K562 (cell line): ENCODE measurements at regions not wholly inside any gene's neighbourhood (a gene's known extent, or its start where the extent isn't known, plus 50 kb on each side); places are given as distances from the start of the nearest gene placed in this dataset.
A peak's percentile ranks its signal among the peaks of the same experiment; 100 is the strongest.

Experiments
- ATAC-seq: fragments of 200-7000 bp; cut with Tn5 transposase; 3 replicates; pipeline ENCODE4 v1.9.1; 2020; ENCODE audit warnings: moderate library complexity
- BruUV-seq: library from RNA; stranded (reverse); fragments of 400-500 nt; replicated peaks from 2 replicates; lab custom pipeline; 2021; lab: Mats Ljungman, UMichigan
- CTCF ChIA-PET: fragments of 300-600 bp; formaldehyde crosslinking; extraction: SDS; loops from one replicate; lab custom pipeline; 2021; ENCODE audit warnings: low intra/inter-chr PET ratio; lab: Yijun Ruan, JAX
- POLR2A ChIA-PET: fragments of 300-600, 350-650 bp; sonication (Branson Sonifier 250); formaldehyde crosslinking; extraction: SDS; loops from one replicate; lab custom pipeline; 2021; ENCODE audit warnings: antibody characterized with exemption, inconsistent platforms; lab: Yijun Ruan, JAX
- DNase-seq, 4 experiments: peaks; one replicate each; pipeline versions ENCODE4 v3.0.0 to v3.0.0-alpha.2; 2011 to 2018; ENCODE audit warnings: low spot score in 3 of 4, mixed read lengths in 3 of 4; ENCODE audit errors: extremely low read depth in 1 of 4
- FAIRE-seq: peaks from 2 replicates; lab custom pipeline; 2011; peaks lifted over from hg19 to GRCh38; lab: Jason Lieb, UNC
- H2AFZ ChIP-seq: 2 replicates; pipeline ENCODE4 v1.6.0; 2011; ENCODE audit warnings: low read depth, low read length, control low read depth, inconsistent platforms
- H3K27ac ChIP-seq: fragments of 200-600 bp; 3 replicates; pipeline ENCODE4 v1.8.0; 2011; ENCODE audit warnings: low read depth, mild to moderate bottlenecking, control low read depth, inconsistent platforms, low read length, moderate library complexity, mixed read lengths; ENCODE audit errors: extremely low read depth
- H3K27me3 ChIP-seq, 2 experiments: fragments of 300-600 bp in 1 of 2; 2 replicates in 1 of 2; 3 replicates in 1 of 2; pipeline versions ENCODE4 v1.6.0 to v1.8.0; 2011; ENCODE audit warnings: inconsistent platforms in 2 of 2, low read length in 2 of 2, mild to moderate bottlenecking in 1 of 2, mixed read lengths in 1 of 2, moderate library complexity in 1 of 2; ENCODE audit not compliant: control insufficient read depth in 2 of 2, insufficient read depth in 2 of 2
- H3K36me3 ChIP-seq: fragments of 300-600 bp; 3 replicates; pipeline ENCODE4 v1.8.0; 2011; ENCODE audit warnings: mild to moderate bottlenecking, low read length, inconsistent platforms; ENCODE audit not compliant: control insufficient read depth, insufficient read depth
- H3K4me1 ChIP-seq, 2 experiments: fragments of 200-600 bp in 1 of 2; replicated peaks in 1 of 2; 2 replicates in 1 of 2; 3 replicates in 1 of 2; pipeline versions ENCODE4 v1.5.1 to v1.8.0; 2011; ENCODE audit warnings: inconsistent platforms in 2 of 2, low read length in 2 of 2, mild to moderate bottlenecking in 1 of 2, mixed read lengths in 1 of 2, moderate library complexity in 1 of 2; ENCODE audit not compliant: control insufficient read depth in 2 of 2, insufficient read depth in 2 of 2
- H3K4me2 ChIP-seq: 2 replicates; pipeline ENCODE4 v1.6.1; 2011; ENCODE audit warnings: low read length, control low read depth, inconsistent platforms, mixed read lengths; ENCODE audit not compliant: insufficient read depth
- H3K4me3 ChIP-seq: fragments of 200-600 bp; sonication (generic), shearing (Covaris generic); 2 replicates; pipeline ENCODE4 v1.5.1; 2016; ENCODE audit warnings: control low read depth, inconsistent platforms
- H3K79me2 ChIP-seq: fragments of 200-600 bp; 3 replicates; pipeline ENCODE4 v1.8.0; 2011; ENCODE audit warnings: low read length, inconsistent platforms; ENCODE audit not compliant: control insufficient read depth, insufficient read depth
- H3K9ac ChIP-seq, 2 experiments: 2 replicates each; pipeline versions ENCODE4 v1.6.0 to v1.6.1; 2011; ENCODE audit warnings: low read depth in 2 of 2, low read length in 2 of 2, control low read depth in 1 of 2, inconsistent platforms in 1 of 2, mild to moderate bottlenecking in 1 of 2, mixed read lengths in 1 of 2; ENCODE audit not compliant: insufficient read depth in 1 of 2
- H3K9me1 ChIP-seq: one replicate; pipeline ENCODE4 v1.6.0; 2011; ENCODE audit warnings: inconsistent platforms, mild to moderate bottlenecking, low read length, moderate library complexity; ENCODE audit not compliant: control insufficient read depth, insufficient read depth
- H3K9me3 ChIP-seq: replicated peaks from 2 replicates; pipeline ENCODE4 v1.5.1; 2011; ENCODE audit warnings: low read depth, low read length, inconsistent platforms; ENCODE audit not compliant: control insufficient read depth, insufficient read depth
- H4K20me1 ChIP-seq: replicated peaks from 2 replicates; pipeline ENCODE4 v1.6.1; 2011; ENCODE audit warnings: low read length, inconsistent platforms, mixed read lengths; ENCODE audit not compliant: control insufficient read depth, insufficient read depth
- CBX8 ChIP-seq: fragments of 200-600 bp; sonication (generic); IDR thresholded peaks from 2 replicates; pipeline ENCODE4 v1.6.1; 2012; ENCODE audit warnings: borderline replicate concordance, mixed run types, low read depth, mild to moderate bottlenecking, moderate library complexity, mixed read lengths, low read length, control low read depth, inconsistent platforms; ENCODE audit not compliant: poor library complexity, severe bottlenecking; ENCODE audit errors: extremely low read depth
- CC2D1A ChIP-seq: fragments of 450-650 bp; IDR thresholded peaks from 2 replicates; pipeline ENCODE4 v1.6.1; 2017; ENCODE audit warnings: mild to moderate bottlenecking
- FOXJ3 ChIP-seq: sonication (generic); formaldehyde crosslinking; IDR thresholded peaks from 2 replicates; pipeline ENCODE4 v1.4.0; 2020; ENCODE audit warnings: mild to moderate bottlenecking, missing genetic modification reagents
- GATAD2B ChIP-seq: fragments of 450-650 bp; IDR thresholded peaks from 2 replicates; pipeline ENCODE4 v1.6.1; 2017; ENCODE audit warnings: mild to moderate bottlenecking, borderline replicate concordance
- PHF8 ChIP-seq: fragments of 200-600 bp; sonication (generic); IDR thresholded peaks from 2 replicates; pipeline ENCODE4 v1.6.1; 2012; ENCODE audit warnings: mixed run types, mild to moderate bottlenecking, inconsistent platforms, low read length, moderate library complexity, borderline replicate concordance
- SMAD3 ChIP-seq: fragments of 450-650 bp; formaldehyde crosslinking; conservative IDR thresholded peaks from 2 replicates; pipeline ENCODE4 v1.4.0; 2020; ENCODE audit warnings: mild to moderate bottlenecking
- ZFP1 ChIP-seq: fragments of 450-650 bp; formaldehyde crosslinking; IDR thresholded peaks from 2 replicates; pipeline ENCODE4 v1.4.0; 2020; ENCODE audit warnings: mild to moderate bottlenecking, mixed read lengths
- ZNF324 ChIP-seq: fragments of 250-450 bp; sonication (Bioruptor Pico); IDR thresholded peaks from 2 replicates; pipeline ENCODE4 v1.4.0; 2020; ENCODE audit warnings: mild to moderate bottlenecking
- WGBS: fragments of 100-300 bp; shearing (Covaris generic); methylation state at CpG from one replicate; pipeline ENCODE4 v1.1.6; 2016; ENCODE audit warnings: low coverage, mixed read lengths; ENCODE audit not compliant: insufficient coverage; ENCODE audit errors: missing lambda C conversion rate; 5-methylcytosine and 5-hydroxymethylcytosine counted together
- in situ Hi-C: fragments of 300-500 bp; cut with MboI; formaldehyde crosslinking; loops from 4 replicates; pipeline ENCODE4 v1.15.0; 2018; ENCODE audit warnings: inconsistent platforms, mixed read lengths
- intact Hi-C: fragments of 100-400 bp; cut with micrococcal nuclease; formaldehyde crosslinking; loops from 2 replicates; pipeline ENCODE4 v1.14.2; 2022
- TF ChIP-seq, protein P1 (sequence below): IDR thresholded peaks from 2 replicates; pipeline ENCODE4 v1.6.1; 2011; ENCODE audit warnings: borderline replicate concordance, low read depth, mild to moderate bottlenecking, moderate library complexity, low read length; ENCODE audit not compliant: insufficient read depth, poor library complexity, severe bottlenecking

- POLR2A ChIA-PET: no interaction called here
- Histone ChIP-seq H3K79me2 (no peaks in the 10 kb centered on the region), H3K4me3 (no peak overlapping the region), H3K9me3 (no peaks in the 10 kb centered on the region), H3K27ac (no peak overlapping the region), H4K20me1 (no peaks in the 10 kb centered on the region), H2AFZ (no peak overlapping the region), H3K9me1 (no peaks in the 10 kb centered on the region), H3K4me2 (no peak overlapping the region), H3K4me1 (no peaks in the 10 kb centered on the region), H3K27me3 (no peaks in the 10 kb centered on the region), H3K9ac (no peak overlapping the region), H3K36me3 (no peaks in the 10 kb centered on the region)
- WGBS: 2% methylated on average over 4 of the region's 4 CpGs
- intact Hi-C loops: no loop called here
- in situ Hi-C loops: no loop called here
- TF ChIP-seq GATAD2B (no peak), FOXJ3 (no peak), ZNF324 (no peak), PHF8 (0 out of 2 replicates have a peak, but pooled peaks have one; percentile 10), CC2D1A (no peak), CBX8 (no peak), ZFP1 (no peak), SMAD3 (CRISPR knock-in tag) (no peak)
- TF ChIP-seq, protein P1, sequence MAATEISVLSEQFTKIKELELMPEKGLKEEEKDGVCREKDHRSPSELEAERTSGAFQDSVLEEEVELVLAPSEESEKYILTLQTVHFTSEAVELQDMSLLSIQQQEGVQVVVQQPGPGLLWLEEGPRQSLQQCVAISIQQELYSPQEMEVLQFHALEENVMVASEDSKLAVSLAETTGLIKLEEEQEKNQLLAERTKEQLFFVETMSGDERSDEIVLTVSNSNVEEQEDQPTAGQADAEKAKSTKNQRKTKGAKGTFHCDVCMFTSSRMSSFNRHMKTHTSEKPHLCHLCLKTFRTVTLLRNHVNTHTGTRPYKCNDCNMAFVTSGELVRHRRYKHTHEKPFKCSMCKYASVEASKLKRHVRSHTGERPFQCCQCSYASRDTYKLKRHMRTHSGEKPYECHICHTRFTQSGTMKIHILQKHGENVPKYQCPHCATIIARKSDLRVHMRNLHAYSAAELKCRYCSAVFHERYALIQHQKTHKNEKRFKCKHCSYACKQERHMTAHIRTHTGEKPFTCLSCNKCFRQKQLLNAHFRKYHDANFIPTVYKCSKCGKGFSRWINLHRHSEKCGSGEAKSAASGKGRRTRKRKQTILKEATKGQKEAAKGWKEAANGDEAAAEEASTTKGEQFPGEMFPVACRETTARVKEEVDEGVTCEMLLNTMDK: no peak
- no peak for ATAC-seq
- DNase-seq: no peak
- CTCF ChIA-PET: no interaction called here
- BruUV-seq: no TSS peak
- FAIRE-seq: no peak
Observed at GRCh38 chr1:60697204-60697994, 385.0 kb upstream of the NFIA start.
